Sigmoid colon (tissue), 4 donors: ENCODE measurements at regions not wholly inside any gene's neighbourhood (a gene's known extent, or its start where the extent isn't known, plus 50 kb on each side); places are given as distances from the start of the nearest gene placed in this dataset.

Source experiments
- CTCF ChIP-seq, 4 experiments: fragments of 450-650 bp in 3 of 4; fragments of 200-600 bp in 1 of 4; IDR thresholded peaks; one replicate each; pipeline ENCODE4 v1.5.1; 2016 to 2019; ENCODE audit warnings: antibody characterized with exemption in 4 of 4, mild to moderate bottlenecking in 3 of 4, moderate library complexity in 2 of 4
- EP300 ChIP-seq, 4 donors: sonication (generic); formaldehyde crosslinking; IDR thresholded peaks; one replicate each; pipeline ENCODE4 v1.6.1; 2017; ENCODE audit warnings: antibody characterized with exemption in 4 of 4
- POLR2A ChIP-seq, 2 donors: fragments of 450-650 bp; IDR thresholded peaks; one replicate each; pipeline ENCODE4 v1.6.1; 2016; ENCODE audit warnings: antibody characterized with exemption in 2 of 2, mild to moderate bottlenecking in 2 of 2, moderate library complexity in 2 of 2
- POLR2AphosphoS5 ChIP-seq, 4 donors: sonication (generic); formaldehyde crosslinking; IDR thresholded peaks; one replicate each; pipeline ENCODE4 v1.6.1; 2017; ENCODE audit warnings: antibody characterized with exemption in 4 of 4

- no peak for TF ChIP-seq CTCF (IDR thresholded peaks at IDR 0.05)
- TF ChIP-seq POLR2A (IDR thresholded peaks at IDR 0.05): no peak
- TF ChIP-seq EP300 (IDR thresholded peaks at IDR 0.05): no peak
- no peak for TF ChIP-seq POLR2AphosphoS5 (IDR thresholded peaks at IDR 0.05)
These were observed 2354.7 kb upstream of the RAG2 start for GRCh38 chr11:38952698-38953097.
